Loucy (cell line): ENCODE measurements at regions not wholly inside any gene's neighbourhood (a gene's known extent, or its start where the extent isn't known, plus 50 kb on each side); places are given as distances from the start of the nearest gene placed in this dataset.

Source experiments
- EZH2phosphoT487 ChIP-seq: fragments of 200-600 bp; IDR thresholded peaks from 2 replicates; pipeline ENCODE4 v1.6.1; 2018; ENCODE audit warnings: antibody characterized with exemption, mild to moderate bottlenecking, moderate library complexity, borderline replicate concordance
- TF ChIP-seq, protein P1 (sequence below): fragments of 200-600 bp; sonication (generic); conservative IDR thresholded peaks from 2 replicates; pipeline ENCODE4 v1.5.1; 2014; ENCODE audit warnings: mild to moderate bottlenecking, antibody characterized with exemption, low read length

GRCh38 chr13:99135591-99135990 is 65.1 kb upstream of the UBAC2 start:
- TF ChIP-seq, protein P1, sequence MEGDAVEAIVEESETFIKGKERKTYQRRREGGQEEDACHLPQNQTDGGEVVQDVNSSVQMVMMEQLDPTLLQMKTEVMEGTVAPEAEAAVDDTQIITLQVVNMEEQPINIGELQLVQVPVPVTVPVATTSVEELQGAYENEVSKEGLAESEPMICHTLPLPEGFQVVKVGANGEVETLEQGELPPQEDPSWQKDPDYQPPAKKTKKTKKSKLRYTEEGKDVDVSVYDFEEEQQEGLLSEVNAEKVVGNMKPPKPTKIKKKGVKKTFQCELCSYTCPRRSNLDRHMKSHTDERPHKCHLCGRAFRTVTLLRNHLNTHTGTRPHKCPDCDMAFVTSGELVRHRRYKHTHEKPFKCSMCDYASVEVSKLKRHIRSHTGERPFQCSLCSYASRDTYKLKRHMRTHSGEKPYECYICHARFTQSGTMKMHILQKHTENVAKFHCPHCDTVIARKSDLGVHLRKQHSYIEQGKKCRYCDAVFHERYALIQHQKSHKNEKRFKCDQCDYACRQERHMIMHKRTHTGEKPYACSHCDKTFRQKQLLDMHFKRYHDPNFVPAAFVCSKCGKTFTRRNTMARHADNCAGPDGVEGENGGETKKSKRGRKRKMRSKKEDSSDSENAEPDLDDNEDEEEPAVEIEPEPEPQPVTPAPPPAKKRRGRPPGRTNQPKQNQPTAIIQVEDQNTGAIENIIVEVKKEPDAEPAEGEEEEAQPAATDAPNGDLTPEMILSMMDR = no peak
- no peak for TF ChIP-seq EZH2phosphoT487
